Keratinocyte (primary cell): ENCODE measurements at regions not wholly inside any gene's neighbourhood (a gene's known extent, or its start where the extent isn't known, plus 50 kb on each side); places are given as distances from the start of the nearest gene placed in this dataset.
"Not testable (repeated sequence)": the region's sequence is repeated elsewhere in the genome, so short reads cannot be mapped to it uniquely, and the experiment has no call there.

Source experiments
- DNase-seq: peaks from one replicate; pipeline ENCODE4 v3.0.0-alpha.2; 2011; ENCODE audit warnings: low read depth, missing footprints, low spot score
- FAIRE-seq: peaks from 2 replicates; lab custom pipeline; 2011; peaks lifted over from hg19 to GRCh38; lab: Jason Lieb, UNC
- H2AFZ ChIP-seq: 2 replicates; pipeline ENCODE4 v1.6.0; 2012; ENCODE audit warnings: low read length, control low read depth, inconsistent platforms; ENCODE audit not compliant: control insufficient read depth
- H3K27ac ChIP-seq: 2 replicates; pipeline ENCODE4 v1.5.1; 2011; ENCODE audit warnings: low read length; ENCODE audit not compliant: control insufficient read depth, insufficient read depth
- H3K27me3 ChIP-seq: 3 replicates; pipeline ENCODE4 v1.6.0; 2011; ENCODE audit warnings: low read length; ENCODE audit not compliant: control insufficient read depth, insufficient read depth; ENCODE audit errors: extremely low read depth
- H3K36me3 ChIP-seq, 2 experiments: 2 replicates in 1 of 2; 3 replicates in 1 of 2; pipeline ENCODE4 v1.5.1; 2011; ENCODE audit warnings: low read length in 2 of 2, mild to moderate bottlenecking in 1 of 2; ENCODE audit not compliant: control insufficient read depth in 2 of 2, insufficient read depth in 2 of 2; ENCODE audit errors: extremely low read depth in 1 of 2
- H3K4me1 ChIP-seq: 3 replicates; pipeline ENCODE4 v1.5.1; 2011; ENCODE audit warnings: low read length; ENCODE audit not compliant: control insufficient read depth, insufficient read depth; ENCODE audit errors: extremely low read depth
- H3K4me2 ChIP-seq: 3 replicates; pipeline ENCODE4 v1.6.0; 2011; ENCODE audit warnings: low read depth, low read length; ENCODE audit not compliant: control insufficient read depth, insufficient read depth; ENCODE audit errors: extremely low read depth
- H3K4me3 ChIP-seq, 3 experiments: fragments of 200-600 bp in 1 of 3; sonication (generic) in 1 of 3; 2 replicates in 2 of 3; 3 replicates in 1 of 3; pipeline ENCODE4 v1.5.1; 2011 to 2016; ENCODE audit warnings: low read length in 3 of 3, mild to moderate bottlenecking in 3 of 3, control low read depth in 2 of 3, inconsistent platforms in 1 of 3, low read depth in 1 of 3, mixed read lengths in 1 of 3, mixed run types in 1 of 3, moderate library complexity in 1 of 3; ENCODE audit not compliant: control insufficient read depth in 2 of 3, insufficient read depth in 2 of 3; ENCODE audit errors: extremely low read depth in 1 of 3
- H3K79me2 ChIP-seq: 2 replicates; pipeline ENCODE4 v1.6.0; 2012; ENCODE audit warnings: low read length; ENCODE audit not compliant: control insufficient read depth, insufficient read depth
- H3K9ac ChIP-seq: 3 replicates; pipeline ENCODE4 v1.6.0; 2011; ENCODE audit warnings: low read length; ENCODE audit not compliant: control insufficient read depth, insufficient read depth; ENCODE audit errors: extremely low read depth
- H3K9me1 ChIP-seq: 3 replicates; pipeline ENCODE4 v1.6.0; 2011; ENCODE audit warnings: low read length; ENCODE audit not compliant: control insufficient read depth, insufficient read depth; ENCODE audit errors: extremely low read depth
- H3K9me3 ChIP-seq: 2 replicates; pipeline ENCODE4 v1.5.1; 2012; ENCODE audit warnings: low read depth, low read length; ENCODE audit not compliant: control insufficient read depth
- H4K20me1 ChIP-seq: 3 replicates; pipeline ENCODE4 v1.6.0; 2011; ENCODE audit warnings: low read length; ENCODE audit not compliant: control insufficient read depth, insufficient read depth; ENCODE audit errors: extremely low read depth
- CTCF ChIP-seq, 3 experiments: IDR thresholded peaks in 1 of 3; conservative IDR thresholded peaks in 1 of 3; optimal IDR thresholded peaks in 1 of 3; 2 replicates in 2 of 3; 3 replicates in 1 of 3; pipeline versions ENCODE3 to v1.5.1; 2011; ENCODE audit warnings: low read length in 3 of 3, mild to moderate bottlenecking in 3 of 3, moderate library complexity in 2 of 3, control low read depth in 1 of 3, inconsistent platforms in 1 of 3; ENCODE audit not compliant: insufficient read depth in 2 of 3; ENCODE audit errors: extremely low read depth in 1 of 3
- EZH2 ChIP-seq: IDR thresholded peaks from one replicate; pipeline ENCODE4 v1.6.1; 2012; ENCODE audit warnings: inconsistent platforms, mild to moderate bottlenecking, low read length, moderate library complexity
- dilution Hi-C: fragments of 300-500 bp; cut with MboI; formaldehyde crosslinking; loops from one replicate; pipeline ENCODE4 v1.7.0; 2020; ENCODE audit warnings: low sequenced_read_pairs; ENCODE audit not compliant: extremely low pct_ligation_motif_present

- Histone ChIP-seq H3K4me3 (no peak overlapping the region), H3K27me3 (no peaks in the 10 kb centered on the region), H4K20me1 (no peaks in the 10 kb centered on the region), H3K4me2 (no peak overlapping the region), H3K9ac (no peak overlapping the region), H3K4me1 (no peaks in the 10 kb centered on the region), H3K9me1 (no peaks in the 10 kb centered on the region), H2AFZ (no peak overlapping the region), H3K27ac (no peak overlapping the region), H3K79me2 (no peaks in the 10 kb centered on the region), H3K9me3 (no peaks in the 10 kb centered on the region), H3K36me3 (no peaks in the 10 kb centered on the region)
- dilution Hi-C loops: no loop called here
- FAIRE-seq (no peak), DNase-seq (no peak)
- TF ChIP-seq CTCF (optimal IDR thresholded peaks at IDR 0.05 in 1 of 3, IDR thresholded peaks at IDR 0.05 in 1 of 3, conservative IDR thresholded peaks at IDR 0.05 in 1 of 3; ENCODE audit: extremely low read depth in 1 of 3, insufficient read depth in 2 of 3, low read length in 3 of 3) (no peak), EZH2 (no peak)
Observed at GRCh38 chr15:81825136-81825535, 220.7 kb downstream of the MEX3B start.

GRCh38 chr15:81822587-81822986 is 223.2 kb downstream of the MEX3B start:
- not testable (repeated sequence) for FAIRE-seq

GRCh38 chr15:81819924-81820635 is 225.7 kb downstream of the MEX3B start:
- H3K9me1 ChIP-seq: no peaks in the 10 kb centered on the region
- dilution Hi-C loops: no loop called here
- no peak overlapping the region for H3K4me2 ChIP-seq
- H4K20me1 ChIP-seq: no peaks in the 10 kb centered on the region
- no peaks in the 10 kb centered on the region for H3K79me2 ChIP-seq
- no peak for TF ChIP-seq EZH2
- no peak for TF ChIP-seq CTCF (optimal IDR thresholded peaks at IDR 0.05 in 1 of 3, IDR thresholded peaks at IDR 0.05 in 1 of 3, conservative IDR thresholded peaks at IDR 0.05 in 1 of 3; ENCODE audit: extremely low read depth in 1 of 3, insufficient read depth in 2 of 3, low read length in 3 of 3)
- DNase-seq: no peak
- H3K9me3 ChIP-seq: no peaks in the 10 kb centered on the region
- no peak overlapping the region for H2AFZ ChIP-seq
- H3K4me3 ChIP-seq: no peak overlapping the region
- no peak overlapping the region for H3K9ac ChIP-seq
- no peaks in the 10 kb centered on the region for H3K27me3 ChIP-seq
- H3K27ac ChIP-seq: no peak overlapping the region
- no peaks in the 10 kb centered on the region for H3K4me1 ChIP-seq
- FAIRE-seq: no peak
- H3K36me3 ChIP-seq: no peaks in the 10 kb centered on the region

More at GRCh38 chr15:81822587-81822986, 223.2 kb downstream of the MEX3B start:
- H3K4me1 ChIP-seq, H3K27ac ChIP-seq, dilution Hi-C loops, H3K4me2 ChIP-seq, H2AFZ ChIP-seq, H3K27me3 ChIP-seq, H3K79me2 ChIP-seq, H4K20me1 ChIP-seq, H3K9ac ChIP-seq, H3K4me3 ChIP-seq, H3K9me1 ChIP-seq, H3K9me3 ChIP-seq, DNase-seq, H3K36me3 ChIP-seq: not testable (repeated sequence)
